ENCODE measurements at regions not wholly inside any gene's neighbourhood (a gene's known extent, or its start where the extent isn't known, plus 50 kb on each side); places are given as distances from the start of the nearest gene placed in this dataset.

- TF ChIP-seq ZNF518A (tag by site-specific recombination; conservative IDR thresholded peaks at IDR 0.05; ENCODE audit: low read depth) (no peak), ZNF37A (tag by site-specific recombination; IDR thresholded peaks at IDR 0.05) (no peak), ZNF274 (IDR thresholded peaks at IDR 0.05; ENCODE audit: low read length) (no peak), ZNF274 (tag by site-specific recombination; IDR thresholded peaks at IDR 0.05; ENCODE audit: borderline replicate concordance) (no peak), ZNF837 (tag by site-specific recombination; IDR thresholded peaks at IDR 0.05) (no peak), ZNF792 (tag by site-specific recombination; IDR thresholded peaks at IDR 0.05) (no peak)
These were observed 182.8 kb downstream of the HS3ST3A1 start (continued) for GRCh38 chr17:13418891-13419290.

- POLR2A ChIA-PET, result no interaction called here
- Histone ChIP-seq H3K9me3 (ENCODE audit: control insufficient read depth, insufficient read depth, low read depth, low read length) (no peaks in the 10 kb centered on the region), H3K27ac (ENCODE audit: extremely low read depth, low read depth, low read length) (no peak overlapping the region), H3K4me3 (ENCODE audit: low read depth, low read length) (no peak overlapping the region), H3K36me3 (ENCODE audit: control insufficient read depth in 2 of 2, insufficient read depth in 1 of 2, low read length in 2 of 2) (no peaks in the 10 kb centered on the region), H3K4me1 (ENCODE audit: control insufficient read depth, insufficient read depth, low read length) (peaks cover 9% of the 10 kb centered on the region)
- TF ChIP-seq ZNF302 (tag by site-specific recombination; IDR thresholded peaks at IDR 0.05; ENCODE audit: low read depth) (no peak), ZNF623 (tag by site-specific recombination; IDR thresholded peaks at IDR 0.05) (no peak), ZBTB17 (tag by site-specific recombination; IDR thresholded peaks at IDR 0.05) (no peak), ZNF426 (tag by site-specific recombination; IDR thresholded peaks at IDR 0.05) (no peak), ZNF707 (tag by site-specific recombination; IDR thresholded peaks at IDR 0.05) (no peak), ZEB2 (tag by site-specific recombination; IDR thresholded peaks at IDR 0.05) (no peak), YY2 (tag by site-specific recombination; IDR thresholded peaks at IDR 0.05) (no peak), ZNF19 (tag by site-specific recombination; IDR thresholded peaks at IDR 0.05; ENCODE audit: low read depth) (no peak), ZNF362 (tag by site-specific recombination; IDR thresholded peaks at IDR 0.05) (no peak), ZNF394 (tag by site-specific recombination; IDR thresholded peaks at IDR 0.05; ENCODE audit: borderline replicate concordance) (no peak), ZNF660 (tag by site-specific recombination; IDR thresholded peaks at IDR 0.05) (no peak), ZSCAN5A (tag by site-specific recombination; IDR thresholded peaks at IDR 0.05) (no peak)
- CTCF ChIA-PET, result interaction anchor here (0.7 kb wide), 2 partner anchors 19 to 81 kb away, joined by 3 read pairs; no protein-coding TSS in a partner anchor
These were observed 184.3 kb downstream of the HS3ST3A1 start for GRCh38 chr17:13417381-13417950.
